Uterus (tissue), 2 donors: ENCODE measurements at regions not wholly inside any gene's neighbourhood (a gene's known extent, or its start where the extent isn't known, plus 50 kb on each side); places are given as distances from the start of the nearest gene placed in this dataset.

ENCODE experiments used
- CTCF ChIP-seq, 4 experiments: fragments of 200-600 bp in 2 of 4; fragments of 450-650 bp in 2 of 4; sonication (generic) in 2 of 4; IDR thresholded peaks; one replicate each; pipeline ENCODE4 v1.5.1; 2016 to 2019; ENCODE audit warnings: antibody characterized with exemption in 4 of 4, mild to moderate bottlenecking in 2 of 4, moderate library complexity in 1 of 4
- POLR2A ChIP-seq, 2 donors: fragments of 450-650 bp; IDR thresholded peaks; one replicate each; pipeline ENCODE4 v1.6.1; 2016; ENCODE audit warnings: antibody characterized with exemption in 2 of 2, mild to moderate bottlenecking in 1 of 2, moderate library complexity in 1 of 2

- TF ChIP-seq CTCF (IDR thresholded peaks at IDR 0.05) (no peak), POLR2A (IDR thresholded peaks at IDR 0.05) (no peak)
These were observed 70.8 kb upstream of the IFNG-AS1 start for GRCh38 chr12:67918441-67918840.
